WTC11 (cell line): ENCODE measurements at regions not wholly inside any gene's neighbourhood (a gene's known extent, or its start where the extent isn't known, plus 50 kb on each side); places are given as distances from the start of the nearest gene placed in this dataset.

Experiments used
- ATAC-seq: fragments of 200-7000 bp; cut with Tn5 transposase; 2 replicates; pipeline ENCODE4 v1.10.0; 2021; ENCODE audit warnings: mild to moderate bottlenecking, moderate library complexity
- CTCF ChIA-PET: fragments of 300-600 bp; sonication (Branson Sonifier 250); formaldehyde crosslinking; loops from one replicate; lab custom pipeline; 2021; ENCODE audit warnings: antibody characterized with exemption; lab: Charles Lee
- POLR2A ChIA-PET: fragments of 350-600 bp; sonication (Branson Sonifier 250); formaldehyde crosslinking; loops from one replicate; lab custom pipeline; 2021; ENCODE audit warnings: antibody characterized with exemption; lab: Charles Lee
- DNase-seq: peaks from one replicate; pipeline ENCODE4 v3.0.0; 2021; ENCODE audit warnings: low spot score
- H3K27ac Mint-ChIP-seq: 2 replicates; pipeline ENCODE4 v1.8.0; 2021; ENCODE audit warnings: mixed read lengths
- H3K27me3 Mint-ChIP-seq: 2 replicates; pipeline ENCODE4 v1.8.0; 2021; ENCODE audit warnings: low read depth, mild to moderate bottlenecking, moderate library complexity, mixed read lengths
- H3K36me3 Mint-ChIP-seq: 2 replicates; pipeline ENCODE4 v1.8.0; 2021; ENCODE audit warnings: mixed read lengths
- H3K4me1 Mint-ChIP-seq: 2 replicates; pipeline ENCODE4 v1.8.0; 2022; ENCODE audit warnings: mixed read lengths
- H3K4me3 Mint-ChIP-seq: 2 replicates; pipeline ENCODE4 v1.8.0; 2021; ENCODE audit warnings: mild to moderate bottlenecking, moderate library complexity, mixed read lengths
- H3K9me3 Mint-ChIP-seq: 2 replicates; pipeline ENCODE4 v1.8.0; 2021; ENCODE audit warnings: mixed read lengths
- ATF2 ChIP-seq: sonication (generic); formaldehyde crosslinking; IDR thresholded peaks from 2 replicates; pipeline ENCODE4 v1.8.1; 2022; ENCODE audit warnings: low read depth, missing genetic modification reagents, borderline replicate concordance
- HMGA2 ChIP-seq: fragments of 250-450 bp; sonication (Bioruptor Pico); IDR thresholded peaks from 2 replicates; pipeline ENCODE4 v1.4.0; 2021; ENCODE audit warnings: mild to moderate bottlenecking, moderate library complexity
- IRF2 ChIP-seq: sonication (generic); formaldehyde crosslinking; IDR thresholded peaks from 2 replicates; pipeline ENCODE4 v1.8.0; 2022; ENCODE audit warnings: low read depth, missing genetic modification reagents, borderline replicate concordance
- NFE2L1 ChIP-seq: sonication (generic); formaldehyde crosslinking; IDR thresholded peaks from 2 replicates; pipeline ENCODE4 v1.8.1; 2023; ENCODE audit warnings: missing genetic modification reagents
- NR3C1 ChIP-seq: sonication (generic); formaldehyde crosslinking; conservative IDR thresholded peaks from 2 replicates; pipeline ENCODE4 v1.8.1; 2023; ENCODE audit warnings: low read depth, mild to moderate bottlenecking, missing genetic modification reagents
- RELA ChIP-seq: sonication (generic); formaldehyde crosslinking; IDR thresholded peaks from 2 replicates; pipeline ENCODE4 v1.8.1; 2022; ENCODE audit warnings: missing genetic modification reagents, mild to moderate bottlenecking, borderline replicate concordance
- SOX15 ChIP-seq: fragments of 250-450 bp; sonication (Bioruptor Pico); IDR thresholded peaks from 2 replicates; pipeline ENCODE4 v1.9.0; 2021; ENCODE audit warnings: mild to moderate bottlenecking
- SP1 ChIP-seq: sonication (generic); formaldehyde crosslinking; conservative IDR thresholded peaks from 2 replicates; pipeline ENCODE4 v1.8.1; 2022; ENCODE audit warnings: missing genetic modification reagents
- TEAD1 ChIP-seq: sonication (generic); formaldehyde crosslinking; IDR thresholded peaks from 2 replicates; pipeline ENCODE4 v1.8.0; 2022; ENCODE audit warnings: mild to moderate bottlenecking, missing genetic modification reagents
- USF1 ChIP-seq: sonication (generic); formaldehyde crosslinking; IDR thresholded peaks from 2 replicates; pipeline ENCODE4 v1.8.0; 2022; ENCODE audit warnings: mild to moderate bottlenecking, missing genetic modification reagents
- ZBTB43 ChIP-seq: sonication (generic); formaldehyde crosslinking; IDR thresholded peaks from 2 replicates; pipeline ENCODE4 v1.8.1; 2023; ENCODE audit warnings: mild to moderate bottlenecking, missing genetic modification reagents
- ZNF138 ChIP-seq: sonication (generic); formaldehyde crosslinking; conservative IDR thresholded peaks from 2 replicates; pipeline ENCODE4 v1.8.1; 2022; ENCODE audit warnings: mild to moderate bottlenecking, moderate library complexity, missing genetic modification reagents
- ZNF232 ChIP-seq: sonication (generic); formaldehyde crosslinking; IDR thresholded peaks from 2 replicates; pipeline ENCODE4 v1.8.0; 2022; ENCODE audit warnings: mild to moderate bottlenecking, missing genetic modification reagents
- ZNF281 ChIP-seq: sonication (generic); formaldehyde crosslinking; IDR thresholded peaks from 2 replicates; pipeline ENCODE4 v1.8.0; 2023; ENCODE audit warnings: mild to moderate bottlenecking, missing genetic modification reagents
- TF ChIP-seq, protein P1 (sequence below): fragments of 250-450 bp; sonication (Bioruptor Pico); IDR thresholded peaks from 2 replicates; pipeline ENCODE4 v1.9.0; 2021; ENCODE audit warnings: mild to moderate bottlenecking
- TF ChIP-seq, protein P2 (sequence below): sonication (generic); formaldehyde crosslinking; IDR thresholded peaks from 2 replicates; pipeline ENCODE4 v1.8.0; 2023; ENCODE audit warnings: missing genetic modification reagents, mild to moderate bottlenecking, borderline replicate concordance
- TF ChIP-seq, protein P3 (sequence below): sonication (generic); formaldehyde crosslinking; IDR thresholded peaks from 2 replicates; pipeline ENCODE4 v1.8.1; 2023; ENCODE audit warnings: mild to moderate bottlenecking, missing genetic modification reagents, moderate library complexity
- TF ChIP-seq, protein P4 (sequence below): sonication (generic); formaldehyde crosslinking; IDR thresholded peaks from 2 replicates; pipeline ENCODE4 v1.8.1; 2023; ENCODE audit warnings: mild to moderate bottlenecking, missing genetic modification reagents, borderline replicate concordance

- H3K27ac Mint-ChIP-seq = no peak overlapping the region
- peaks cover 11% of the 10 kb centered on the region for H3K9me3 Mint-ChIP-seq
- peaks cover 2% of the 10 kb centered on the region for H3K36me3 Mint-ChIP-seq
- ATAC-seq (no peak), DNase-seq (no peak)
- H3K27me3 Mint-ChIP-seq = no peaks in the 10 kb centered on the region
- ChIA-PET CTCF (no interaction called here), POLR2A (no interaction called here)
- peaks cover 13% of the 10 kb centered on the region for H3K4me1 Mint-ChIP-seq
- no peak overlapping the region for H3K4me3 Mint-ChIP-seq
- no peak for TF ChIP-seq NR3C1
- TF ChIP-seq, protein P1, sequence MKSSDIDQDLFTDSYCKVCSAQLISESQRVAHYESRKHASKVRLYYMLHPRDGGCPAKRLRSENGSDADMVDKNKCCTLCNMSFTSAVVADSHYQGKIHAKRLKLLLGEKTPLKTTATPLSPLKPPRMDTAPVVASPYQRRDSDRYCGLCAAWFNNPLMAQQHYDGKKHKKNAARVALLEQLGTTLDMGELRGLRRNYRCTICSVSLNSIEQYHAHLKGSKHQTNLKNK (CRISPR knock-in tag) = no peak
- TF ChIP-seq ZNF281 (CRISPR knock-in tag) = no peak
- TF ChIP-seq ATF2 = no peak
- TF ChIP-seq IRF2 (CRISPR knock-in tag) = no peak
- TF ChIP-seq, protein P2, sequence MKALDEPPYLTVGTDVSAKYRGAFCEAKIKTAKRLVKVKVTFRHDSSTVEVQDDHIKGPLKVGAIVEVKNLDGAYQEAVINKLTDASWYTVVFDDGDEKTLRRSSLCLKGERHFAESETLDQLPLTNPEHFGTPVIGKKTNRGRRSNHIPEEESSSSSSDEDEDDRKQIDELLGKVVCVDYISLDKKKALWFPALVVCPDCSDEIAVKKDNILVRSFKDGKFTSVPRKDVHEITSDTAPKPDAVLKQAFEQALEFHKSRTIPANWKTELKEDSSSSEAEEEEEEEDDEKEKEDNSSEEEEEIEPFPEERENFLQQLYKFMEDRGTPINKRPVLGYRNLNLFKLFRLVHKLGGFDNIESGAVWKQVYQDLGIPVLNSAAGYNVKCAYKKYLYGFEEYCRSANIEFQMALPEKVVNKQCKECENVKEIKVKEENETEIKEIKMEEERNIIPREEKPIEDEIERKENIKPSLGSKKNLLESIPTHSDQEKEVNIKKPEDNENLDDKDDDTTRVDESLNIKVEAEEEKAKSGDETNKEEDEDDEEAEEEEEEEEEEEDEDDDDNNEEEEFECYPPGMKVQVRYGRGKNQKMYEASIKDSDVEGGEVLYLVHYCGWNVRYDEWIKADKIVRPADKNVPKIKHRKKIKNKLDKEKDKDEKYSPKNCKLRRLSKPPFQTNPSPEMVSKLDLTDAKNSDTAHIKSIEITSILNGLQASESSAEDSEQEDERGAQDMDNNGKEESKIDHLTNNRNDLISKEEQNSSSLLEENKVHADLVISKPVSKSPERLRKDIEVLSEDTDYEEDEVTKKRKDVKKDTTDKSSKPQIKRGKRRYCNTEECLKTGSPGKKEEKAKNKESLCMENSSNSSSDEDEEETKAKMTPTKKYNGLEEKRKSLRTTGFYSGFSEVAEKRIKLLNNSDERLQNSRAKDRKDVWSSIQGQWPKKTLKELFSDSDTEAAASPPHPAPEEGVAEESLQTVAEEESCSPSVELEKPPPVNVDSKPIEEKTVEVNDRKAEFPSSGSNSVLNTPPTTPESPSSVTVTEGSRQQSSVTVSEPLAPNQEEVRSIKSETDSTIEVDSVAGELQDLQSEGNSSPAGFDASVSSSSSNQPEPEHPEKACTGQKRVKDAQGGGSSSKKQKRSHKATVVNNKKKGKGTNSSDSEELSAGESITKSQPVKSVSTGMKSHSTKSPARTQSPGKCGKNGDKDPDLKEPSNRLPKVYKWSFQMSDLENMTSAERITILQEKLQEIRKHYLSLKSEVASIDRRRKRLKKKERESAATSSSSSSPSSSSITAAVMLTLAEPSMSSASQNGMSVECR (CRISPR knock-in tag) = no peak
- TF ChIP-seq RELA (CRISPR knock-in tag) = no peak
- TF ChIP-seq SOX15 (CRISPR knock-in tag) = no peak
- TF ChIP-seq USF1 (CRISPR knock-in tag) = no peak
- TF ChIP-seq ZBTB43 (CRISPR knock-in tag) = no peak
- TF ChIP-seq ZNF232 (CRISPR knock-in tag) = no peak
- TF ChIP-seq, protein P3, sequence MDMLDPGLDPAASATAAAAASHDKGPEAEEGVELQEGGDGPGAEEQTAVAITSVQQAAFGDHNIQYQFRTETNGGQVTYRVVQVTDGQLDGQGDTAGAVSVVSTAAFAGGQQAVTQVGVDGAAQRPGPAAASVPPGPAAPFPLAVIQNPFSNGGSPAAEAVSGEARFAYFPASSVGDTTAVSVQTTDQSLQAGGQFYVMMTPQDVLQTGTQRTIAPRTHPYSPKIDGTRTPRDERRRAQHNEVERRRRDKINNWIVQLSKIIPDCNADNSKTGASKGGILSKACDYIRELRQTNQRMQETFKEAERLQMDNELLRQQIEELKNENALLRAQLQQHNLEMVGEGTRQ = no peak
- TF ChIP-seq HMGA2 = no peak
- TF ChIP-seq NFE2L1 (CRISPR knock-in tag) = no peak
- no peak for TF ChIP-seq ZNF138 (CRISPR knock-in tag)
- TF ChIP-seq, protein P4, sequence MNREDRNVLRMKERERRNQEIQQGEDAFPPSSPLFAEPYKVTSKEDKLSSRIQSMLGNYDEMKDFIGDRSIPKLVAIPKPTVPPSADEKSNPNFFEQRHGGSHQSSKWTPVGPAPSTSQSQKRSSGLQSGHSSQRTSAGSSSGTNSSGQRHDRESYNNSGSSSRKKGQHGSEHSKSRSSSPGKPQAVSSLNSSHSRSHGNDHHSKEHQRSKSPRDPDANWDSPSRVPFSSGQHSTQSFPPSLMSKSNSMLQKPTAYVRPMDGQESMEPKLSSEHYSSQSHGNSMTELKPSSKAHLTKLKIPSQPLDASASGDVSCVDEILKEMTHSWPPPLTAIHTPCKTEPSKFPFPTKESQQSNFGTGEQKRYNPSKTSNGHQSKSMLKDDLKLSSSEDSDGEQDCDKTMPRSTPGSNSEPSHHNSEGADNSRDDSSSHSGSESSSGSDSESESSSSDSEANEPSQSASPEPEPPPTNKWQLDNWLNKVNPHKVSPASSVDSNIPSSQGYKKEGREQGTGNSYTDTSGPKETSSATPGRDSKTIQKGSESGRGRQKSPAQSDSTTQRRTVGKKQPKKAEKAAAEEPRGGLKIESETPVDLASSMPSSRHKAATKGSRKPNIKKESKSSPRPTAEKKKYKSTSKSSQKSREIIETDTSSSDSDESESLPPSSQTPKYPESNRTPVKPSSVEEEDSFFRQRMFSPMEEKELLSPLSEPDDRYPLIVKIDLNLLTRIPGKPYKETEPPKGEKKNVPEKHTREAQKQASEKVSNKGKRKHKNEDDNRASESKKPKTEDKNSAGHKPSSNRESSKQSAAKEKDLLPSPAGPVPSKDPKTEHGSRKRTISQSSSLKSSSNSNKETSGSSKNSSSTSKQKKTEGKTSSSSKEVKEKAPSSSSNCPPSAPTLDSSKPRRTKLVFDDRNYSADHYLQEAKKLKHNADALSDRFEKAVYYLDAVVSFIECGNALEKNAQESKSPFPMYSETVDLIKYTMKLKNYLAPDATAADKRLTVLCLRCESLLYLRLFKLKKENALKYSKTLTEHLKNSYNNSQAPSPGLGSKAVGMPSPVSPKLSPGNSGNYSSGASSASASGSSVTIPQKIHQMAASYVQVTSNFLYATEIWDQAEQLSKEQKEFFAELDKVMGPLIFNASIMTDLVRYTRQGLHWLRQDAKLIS (CRISPR knock-in tag) = no peak
- TF ChIP-seq TEAD1 (CRISPR knock-in tag) = no peak
- TF ChIP-seq SP1 = no peak
Observed at GRCh38 chr9:90129446-90129845, 513.2 kb downstream of the DIRAS2 start.
